Panc1 (cell line): ENCODE measurements at regions not wholly inside any gene's neighbourhood (a gene's known extent, or its start where the extent isn't known, plus 50 kb on each side); places are given as distances from the start of the nearest gene placed in this dataset.

Experiments
- POLR2AphosphoS5 ChIP-seq: IDR thresholded peaks from 2 replicates; pipeline ENCODE4 v1.6.1; 2012; ENCODE audit warnings: mild to moderate bottlenecking, low read depth, low read length, moderate library complexity
- SIN3A ChIP-seq: IDR thresholded peaks from 2 replicates; pipeline ENCODE4 v1.6.1; 2012; ENCODE audit warnings: low read depth, mild to moderate bottlenecking, low read length, moderate library complexity, borderline replicate concordance; ENCODE audit not compliant: insufficient read depth
- TCF7L2 ChIP-seq: IDR thresholded peaks from 2 replicates; pipeline ENCODE4 v1.6.1; 2011; ENCODE audit warnings: mild to moderate bottlenecking, low read depth, low read length, inconsistent platforms
- TF ChIP-seq, protein P1 (sequence below): fragments of 450-650 bp; IDR thresholded peaks from 2 replicates; pipeline ENCODE4 v1.5.1; 2017; ENCODE audit warnings: mild to moderate bottlenecking
- TF ChIP-seq, protein P2 (sequence below), 2 experiments: IDR thresholded peaks; 2 replicates each; pipeline ENCODE4 v1.6.1; 2011 to 2012; ENCODE audit warnings: low read depth in 2 of 2, control low read depth in 1 of 2, low read length in 1 of 2, mild to moderate bottlenecking in 1 of 2, moderate library complexity in 1 of 2; ENCODE audit not compliant: insufficient read depth in 1 of 2

DNA sequence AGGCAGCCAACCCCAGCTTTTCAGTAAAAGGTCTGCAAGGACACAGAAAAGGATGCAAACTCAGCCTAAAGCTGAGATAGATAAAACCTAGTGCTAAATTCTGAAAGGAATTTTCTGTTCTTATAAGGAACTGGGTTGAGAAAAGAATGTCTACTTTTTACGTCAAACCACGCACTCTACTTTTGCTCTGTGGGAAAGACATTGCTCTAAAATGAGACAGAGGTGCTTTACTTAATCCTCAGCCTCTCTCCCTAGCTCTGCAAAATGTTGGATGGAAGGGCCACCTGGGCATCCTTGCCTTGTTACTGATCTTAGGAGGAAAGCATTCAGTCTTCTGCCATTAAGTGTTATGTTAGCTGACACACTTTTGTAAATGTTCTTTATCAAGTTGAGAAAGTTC, 72.1 kb upstream of the LINC00305 start:
- TF ChIP-seq, protein P1, sequence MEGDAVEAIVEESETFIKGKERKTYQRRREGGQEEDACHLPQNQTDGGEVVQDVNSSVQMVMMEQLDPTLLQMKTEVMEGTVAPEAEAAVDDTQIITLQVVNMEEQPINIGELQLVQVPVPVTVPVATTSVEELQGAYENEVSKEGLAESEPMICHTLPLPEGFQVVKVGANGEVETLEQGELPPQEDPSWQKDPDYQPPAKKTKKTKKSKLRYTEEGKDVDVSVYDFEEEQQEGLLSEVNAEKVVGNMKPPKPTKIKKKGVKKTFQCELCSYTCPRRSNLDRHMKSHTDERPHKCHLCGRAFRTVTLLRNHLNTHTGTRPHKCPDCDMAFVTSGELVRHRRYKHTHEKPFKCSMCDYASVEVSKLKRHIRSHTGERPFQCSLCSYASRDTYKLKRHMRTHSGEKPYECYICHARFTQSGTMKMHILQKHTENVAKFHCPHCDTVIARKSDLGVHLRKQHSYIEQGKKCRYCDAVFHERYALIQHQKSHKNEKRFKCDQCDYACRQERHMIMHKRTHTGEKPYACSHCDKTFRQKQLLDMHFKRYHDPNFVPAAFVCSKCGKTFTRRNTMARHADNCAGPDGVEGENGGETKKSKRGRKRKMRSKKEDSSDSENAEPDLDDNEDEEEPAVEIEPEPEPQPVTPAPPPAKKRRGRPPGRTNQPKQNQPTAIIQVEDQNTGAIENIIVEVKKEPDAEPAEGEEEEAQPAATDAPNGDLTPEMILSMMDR, result no peak
- TF ChIP-seq POLR2AphosphoS5 (no peak), TCF7L2 (no peak), SIN3A (no peak)
- TF ChIP-seq, protein P2, sequence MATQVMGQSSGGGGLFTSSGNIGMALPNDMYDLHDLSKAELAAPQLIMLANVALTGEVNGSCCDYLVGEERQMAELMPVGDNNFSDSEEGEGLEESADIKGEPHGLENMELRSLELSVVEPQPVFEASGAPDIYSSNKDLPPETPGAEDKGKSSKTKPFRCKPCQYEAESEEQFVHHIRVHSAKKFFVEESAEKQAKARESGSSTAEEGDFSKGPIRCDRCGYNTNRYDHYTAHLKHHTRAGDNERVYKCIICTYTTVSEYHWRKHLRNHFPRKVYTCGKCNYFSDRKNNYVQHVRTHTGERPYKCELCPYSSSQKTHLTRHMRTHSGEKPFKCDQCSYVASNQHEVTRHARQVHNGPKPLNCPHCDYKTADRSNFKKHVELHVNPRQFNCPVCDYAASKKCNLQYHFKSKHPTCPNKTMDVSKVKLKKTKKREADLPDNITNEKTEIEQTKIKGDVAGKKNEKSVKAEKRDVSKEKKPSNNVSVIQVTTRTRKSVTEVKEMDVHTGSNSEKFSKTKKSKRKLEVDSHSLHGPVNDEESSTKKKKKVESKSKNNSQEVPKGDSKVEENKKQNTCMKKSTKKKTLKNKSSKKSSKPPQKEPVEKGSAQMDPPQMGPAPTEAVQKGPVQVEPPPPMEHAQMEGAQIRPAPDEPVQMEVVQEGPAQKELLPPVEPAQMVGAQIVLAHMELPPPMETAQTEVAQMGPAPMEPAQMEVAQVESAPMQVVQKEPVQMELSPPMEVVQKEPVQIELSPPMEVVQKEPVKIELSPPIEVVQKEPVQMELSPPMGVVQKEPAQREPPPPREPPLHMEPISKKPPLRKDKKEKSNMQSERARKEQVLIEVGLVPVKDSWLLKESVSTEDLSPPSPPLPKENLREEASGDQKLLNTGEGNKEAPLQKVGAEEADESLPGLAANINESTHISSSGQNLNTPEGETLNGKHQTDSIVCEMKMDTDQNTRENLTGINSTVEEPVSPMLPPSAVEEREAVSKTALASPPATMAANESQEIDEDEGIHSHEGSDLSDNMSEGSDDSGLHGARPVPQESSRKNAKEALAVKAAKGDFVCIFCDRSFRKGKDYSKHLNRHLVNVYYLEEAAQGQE (IDR thresholded peaks at IDR 0.05; ENCODE audit: insufficient read depth in 1 of 2, low read depth in 2 of 2, low read length in 1 of 2), result no peak
